ENCODE measurements at regions not wholly inside any gene's neighbourhood (a gene's known extent, or its start where the extent isn't known, plus 50 kb on each side); places are given as distances from the start of the nearest gene placed in this dataset.

GRCh38 chr2:177098001-177098613 is 114.5 kb upstream of the HNRNPA3 start:
- no peak for DNase-seq

GRCh38 chr2:177101930-177102329 is 110.7 kb upstream of the HNRNPA3 start:
- no peak for DNase-seq

DNA sequence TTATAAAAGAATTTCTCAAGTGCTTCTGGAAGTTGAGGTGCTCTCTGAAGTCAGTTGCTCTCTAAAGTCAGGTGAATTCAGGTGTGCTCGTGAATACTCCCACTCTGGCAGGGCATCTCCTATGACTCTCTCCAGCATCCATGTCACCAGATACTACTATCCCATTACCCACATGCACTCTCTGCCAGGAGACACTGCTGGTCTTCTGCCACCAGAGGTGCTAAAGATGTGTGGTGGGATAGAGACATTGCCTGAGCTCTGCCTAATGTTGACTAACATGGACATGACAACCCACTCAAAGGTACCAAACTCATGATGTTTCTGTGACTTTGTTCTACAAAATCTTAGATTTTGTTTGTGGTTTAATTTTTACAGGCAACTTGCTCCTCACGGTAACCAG is 106.4 kb upstream of the HNRNPA3 start:
- DNase-seq: no peak

- no peak for DNase-seq
Observed at GRCh38 chr2:177108890-177109289, 103.7 kb upstream of the HNRNPA3 start.

DNA sequence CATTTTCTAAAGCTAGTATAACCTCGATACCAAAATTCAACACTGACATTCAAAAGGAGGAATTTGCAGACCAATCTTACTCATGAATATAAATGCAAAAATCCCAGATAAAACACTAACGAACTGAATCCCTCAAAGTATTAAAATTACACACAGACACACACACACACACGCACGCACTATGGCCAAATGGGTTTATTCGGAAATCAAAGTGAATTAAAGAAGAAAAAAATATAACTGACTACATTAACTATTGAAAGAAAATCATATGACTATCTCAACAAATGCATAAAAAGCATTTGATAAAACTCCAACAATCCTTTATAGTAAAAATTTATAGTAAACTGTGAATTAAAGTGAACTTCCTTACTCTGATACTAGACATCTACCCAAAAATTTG is 97.9 kb upstream of the HNRNPA3 start:
- no peak for DNase-seq

DNA sequence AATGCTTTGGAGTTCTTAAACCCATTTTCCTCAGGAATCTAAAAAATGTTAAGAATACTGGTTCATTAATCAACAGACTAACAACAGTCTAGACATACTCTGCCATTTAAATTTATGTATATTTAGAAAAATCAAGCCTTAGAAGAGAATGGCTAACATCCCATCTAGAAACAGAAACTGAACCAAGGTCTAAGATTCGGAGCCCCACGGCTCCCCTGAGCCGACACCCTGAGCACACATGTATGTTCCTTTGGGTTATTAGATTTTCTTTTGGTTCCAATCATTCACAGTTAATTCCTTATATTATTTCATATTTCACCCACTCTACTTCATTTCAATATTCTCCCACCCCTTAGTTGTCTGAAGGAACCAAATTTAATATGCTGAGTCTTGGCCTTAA is 94.8 kb upstream of the HNRNPA3 start:
- DNase-seq: no peak

- DNase-seq: no peak
Observed at GRCh38 chr2:177118636-177119035, 94.0 kb upstream of the HNRNPA3 start.

GRCh38 chr2:177119099-177119498 is 93.5 kb upstream of the HNRNPA3 start:
- DNase-seq: no peak

GRCh38 chr2:177123048-177123447 is 89.5 kb upstream of the HNRNPA3 start:
- no peak for DNase-seq

- no peak for DNase-seq
Observed at GRCh38 chr2:177124371-177124770, 88.2 kb upstream of the HNRNPA3 start.

- no peak for DNase-seq
Observed at GRCh38 chr2:177127821-177128220, 84.8 kb upstream of the HNRNPA3 start.

DNA sequence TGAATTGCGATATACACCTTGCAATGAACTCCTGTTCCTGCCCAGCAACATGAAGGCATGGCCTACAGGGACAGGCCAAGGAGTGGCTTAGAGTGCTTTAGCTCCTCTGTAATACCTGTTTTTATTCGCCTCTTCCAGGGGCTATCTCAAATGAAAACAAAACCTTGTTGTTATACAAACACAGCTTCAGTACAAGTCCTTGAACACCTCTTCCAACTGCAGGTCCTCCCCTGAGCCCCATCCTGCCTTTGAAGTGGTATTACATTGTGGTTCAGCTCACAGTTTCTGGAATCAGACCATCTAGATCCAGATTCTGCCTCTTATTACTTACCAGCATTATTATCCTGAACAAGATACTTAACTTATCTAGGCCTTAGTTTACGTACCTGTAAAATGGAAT is 83.0 kb upstream of the HNRNPA3 start:
- DNase-seq: no peak

DNA sequence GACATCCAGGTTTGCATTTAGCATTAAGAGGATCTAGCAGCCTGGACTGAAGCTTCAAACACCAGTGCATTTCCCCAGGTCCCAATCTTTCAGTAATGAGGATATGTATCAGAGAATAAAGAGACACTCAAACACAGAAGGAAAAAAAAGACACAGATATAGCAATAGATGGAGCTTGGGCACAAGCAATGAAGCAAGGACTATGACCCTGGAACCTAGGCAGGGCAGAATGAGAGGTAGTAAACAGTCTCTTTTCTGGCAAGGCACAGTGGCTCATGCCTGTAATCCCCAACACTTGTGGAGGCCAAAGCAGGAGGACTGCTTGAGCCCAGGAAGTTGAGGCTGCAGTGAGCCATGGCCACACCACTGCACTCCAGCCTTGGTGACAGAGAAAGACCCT is 80.7 kb upstream of the HNRNPA3 start:
- no peak for DNase-seq

GRCh38 chr2:177138823-177139222 is 73.8 kb upstream of the HNRNPA3 start:
- no peak for DNase-seq

GRCh38 chr2:177141866-177142265 is 70.7 kb upstream of the HNRNPA3 start:
- DNase-seq: no peak

GRCh38 chr2:177143444-177143843 is 69.2 kb upstream of the HNRNPA3 start:
- no peak for DNase-seq

DNA sequence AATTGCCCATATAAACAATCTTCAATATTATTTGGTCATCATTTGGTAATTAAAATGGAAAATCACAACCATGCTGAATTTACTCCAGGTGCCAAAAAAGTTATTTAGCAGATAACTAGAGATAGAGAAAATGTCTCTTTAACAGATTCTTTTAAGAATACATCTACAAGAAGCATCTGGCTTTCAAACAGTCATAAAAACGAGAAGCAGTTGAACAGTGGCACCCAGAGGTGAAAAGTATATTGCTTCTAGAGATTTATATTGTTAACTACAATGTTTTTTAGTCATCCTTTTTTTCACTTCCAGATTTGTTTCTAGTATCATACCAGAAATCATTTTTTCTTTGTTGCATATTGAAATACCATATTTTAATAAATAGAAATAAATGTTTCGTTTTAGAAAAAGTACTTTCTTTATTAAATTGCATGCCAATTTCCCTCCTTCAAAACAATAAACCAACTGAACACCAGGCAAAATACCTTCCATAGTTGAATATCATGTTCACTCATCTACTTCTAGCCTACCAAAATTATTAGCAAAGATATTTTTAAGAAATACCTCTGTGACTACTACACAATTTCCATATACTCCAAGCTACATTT is 65.4 kb upstream of the HNRNPA3 start:
- DNase-seq: peak in 1 of 2 donors; percentile 58

DNA sequence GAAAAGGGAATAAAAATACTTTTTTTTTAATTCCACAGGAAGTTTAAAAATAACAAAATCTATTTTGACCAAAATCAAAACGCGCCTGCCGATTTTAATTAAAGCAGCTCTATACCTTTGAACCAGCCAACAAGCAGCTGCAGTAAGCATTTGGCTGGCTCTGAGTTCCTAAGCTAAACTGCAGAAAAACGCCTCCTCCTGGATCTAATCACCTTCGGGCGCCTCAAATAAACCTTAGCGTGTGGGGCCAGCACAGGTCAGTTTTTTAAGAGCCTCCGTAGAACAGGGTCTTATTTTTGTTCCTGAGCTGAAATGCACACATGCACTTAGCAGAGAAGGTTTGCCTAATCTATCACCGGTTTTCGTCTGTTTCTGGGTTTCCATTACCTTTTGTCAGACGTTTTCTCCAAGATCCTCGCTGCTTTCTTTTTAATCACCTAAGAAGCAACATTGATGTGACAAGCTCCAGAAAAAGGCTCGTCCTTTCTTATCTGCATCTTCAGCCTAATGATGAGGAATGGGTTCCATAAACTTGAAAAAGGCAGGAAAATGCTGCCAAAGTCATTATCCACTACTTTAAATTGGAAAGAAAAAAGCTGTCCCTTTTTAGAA is 64.7 kb upstream of the HNRNPA3 start:
- DNase-seq: no peak

DNA sequence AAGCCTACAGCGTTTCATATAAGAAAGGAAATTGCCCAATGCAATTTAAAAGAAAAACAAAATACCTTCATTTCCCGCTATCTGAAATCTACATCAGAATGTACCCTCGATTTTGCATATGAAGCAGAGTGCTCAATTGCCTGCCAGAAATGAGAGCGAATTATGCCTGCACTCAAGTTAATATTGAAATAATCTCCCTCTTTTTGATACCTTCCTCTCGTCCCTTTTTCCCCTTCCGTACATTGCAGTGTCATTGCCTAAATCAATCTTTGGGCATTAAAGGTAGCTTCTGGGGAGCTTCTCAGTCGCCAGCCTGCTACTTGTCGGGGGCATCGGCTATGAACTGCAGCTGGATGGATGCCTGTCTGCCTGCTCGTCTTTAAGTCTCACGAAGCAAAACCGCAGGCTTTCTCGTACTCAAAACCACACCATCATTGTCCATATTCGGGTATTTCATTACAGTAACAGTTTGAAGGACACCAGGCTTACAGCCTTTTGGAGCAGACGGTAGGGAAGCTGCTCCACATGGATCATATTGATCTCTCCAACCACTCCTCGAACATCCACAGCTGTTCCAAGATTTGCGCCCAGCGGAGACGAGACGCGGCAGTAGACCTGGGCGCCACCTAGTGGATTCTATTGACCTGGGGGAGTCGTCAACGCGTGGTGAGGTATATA is 64.0 kb upstream of the HNRNPA3 start:
- peak; percentile 63 to 73 for DNase-seq

DNA sequence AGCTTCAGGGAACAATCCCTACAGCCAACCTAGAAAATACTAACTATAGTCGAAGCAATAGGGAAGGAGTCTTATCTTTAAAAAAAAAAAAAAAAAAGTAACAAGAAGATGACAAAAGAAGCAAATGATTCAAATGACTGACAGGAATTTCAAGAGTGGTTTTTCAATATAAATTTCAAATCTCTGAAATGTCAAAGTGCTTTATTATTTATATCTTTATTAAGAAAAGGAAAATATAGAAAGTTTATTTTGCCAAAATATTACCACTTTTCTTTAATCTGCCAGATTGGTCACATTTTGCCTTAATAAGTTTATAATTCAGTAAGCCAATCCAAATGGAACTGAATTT is 63.5 kb upstream of the HNRNPA3 start:
- DNase-seq: no peak

DNA sequence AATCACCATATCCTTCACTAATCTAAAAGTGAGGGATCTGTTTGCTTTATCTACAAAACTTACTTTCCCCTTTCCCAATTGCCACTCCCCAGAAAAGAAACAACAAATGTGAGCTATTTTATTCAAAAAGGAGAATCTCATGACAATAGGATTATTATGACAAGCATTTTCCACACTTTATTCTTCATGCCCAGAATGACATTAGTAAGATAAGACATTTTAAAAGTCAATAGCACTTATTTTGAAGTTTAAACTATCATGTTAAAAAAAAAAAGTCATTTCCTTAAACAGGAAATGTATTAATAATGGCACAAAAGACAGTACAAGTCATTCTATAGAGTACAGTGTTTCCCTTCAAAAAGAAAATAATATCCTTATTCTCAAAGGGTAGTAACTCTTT is 58.8 kb upstream of the HNRNPA3 start:
- DNase-seq: no peak

- no peak for DNase-seq
Observed at GRCh38 chr2:177154809-177155208, 57.8 kb upstream of the HNRNPA3 start.

- DNase-seq: no peak
Observed at GRCh38 chr2:177155631-177156030, 57.0 kb upstream of the HNRNPA3 start.

GRCh38 chr2:177161741-177162460 is 50.7 kb upstream of the HNRNPA3 start:
- peak in 1 of 2 donors; percentile 51 for DNase-seq

Data from CD4-positive, alpha-beta T cell treated with Interleukin-1 beta for 1 hour (primary cell).